H9 (cell line): ENCODE measurements at regions not wholly inside any gene's neighbourhood (a gene's known extent, or its start where the extent isn't known, plus 50 kb on each side); places are given as distances from the start of the nearest gene placed in this dataset.

Experiments
- DNase-seq: peaks from one replicate; pipeline ENCODE4 v3.0.0-alpha.2; 2017
- H2AFZ ChIP-seq: one replicate; pipeline ENCODE4 v1.6.1; 2013; ENCODE audit warnings: mild to moderate bottlenecking, low read length, control low read depth, moderate library complexity
- H2AK5ac ChIP-seq: 2 replicates; pipeline ENCODE4 v1.6.1; 2013; ENCODE audit warnings: low read length, control low read depth, mixed read lengths; ENCODE audit not compliant: insufficient read length
- H2BK120ac ChIP-seq: one replicate; pipeline ENCODE4 v1.6.1; 2013; ENCODE audit warnings: low read depth, mild to moderate bottlenecking, low read length, control low read depth, inconsistent platforms; ENCODE audit not compliant: poor library complexity, severe bottlenecking
- H2BK12ac ChIP-seq: 2 replicates; pipeline ENCODE4 v1.6.1; 2013; ENCODE audit warnings: low read length, control low read depth, mixed read lengths, low read depth; ENCODE audit not compliant: insufficient read length
- H2BK15ac ChIP-seq: 2 replicates; pipeline ENCODE4 v1.6.1; 2013; ENCODE audit warnings: low read depth, low read length, control low read depth
- H2BK20ac ChIP-seq: one replicate; pipeline ENCODE4 v1.6.1; 2013; ENCODE audit warnings: low read depth, mild to moderate bottlenecking, low read length, control low read depth, inconsistent platforms; ENCODE audit not compliant: poor library complexity, severe bottlenecking
- H2BK5ac ChIP-seq: 2 replicates; pipeline ENCODE4 v1.6.1; 2013; ENCODE audit warnings: low read length, control low read depth, mixed read lengths; ENCODE audit not compliant: insufficient read length
- H3K14ac ChIP-seq: 2 replicates; pipeline ENCODE4 v1.6.1; 2013; ENCODE audit warnings: low read length, control low read depth; ENCODE audit not compliant: insufficient read depth
- H3K18ac ChIP-seq: 2 replicates; pipeline ENCODE4 v1.6.1; 2013; ENCODE audit warnings: low read depth, mild to moderate bottlenecking, mixed read lengths, low read length, control low read depth; ENCODE audit not compliant: insufficient read length
- H3K23ac ChIP-seq: 2 replicates; pipeline ENCODE4 v1.6.1; 2013; ENCODE audit warnings: low read length, control low read depth, mixed read lengths, low read depth; ENCODE audit not compliant: insufficient read length
- H3K23me2 ChIP-seq: 2 replicates; pipeline ENCODE4 v1.6.1; 2013; ENCODE audit warnings: low read depth, mild to moderate bottlenecking, mixed read lengths, low read length, control low read depth; ENCODE audit not compliant: insufficient read length, poor library complexity, severe bottlenecking
- H3K27ac ChIP-seq: 2 replicates; pipeline ENCODE4 v1.5.1; 2013; ENCODE audit warnings: low read length, control low read depth, mixed read lengths, low read depth; ENCODE audit not compliant: insufficient read length
- H3K27me3 ChIP-seq: 2 replicates; pipeline ENCODE4 v1.6.1; 2013; ENCODE audit warnings: low read length, control low read depth, inconsistent platforms; ENCODE audit not compliant: insufficient read depth
- H3K4ac ChIP-seq: 2 replicates; pipeline ENCODE4 v1.6.1; 2013; ENCODE audit warnings: low read depth, mild to moderate bottlenecking, control low read depth, inconsistent platforms, low read length, moderate library complexity
- H3K4me1 ChIP-seq: 2 replicates; pipeline ENCODE4 v1.6.1; 2013; ENCODE audit warnings: low read length, control low read depth, inconsistent platforms; ENCODE audit not compliant: insufficient read depth
- H3K4me2 ChIP-seq: 2 replicates; pipeline ENCODE4 v1.6.1; 2013; ENCODE audit warnings: low read length, control low read depth, mixed read lengths; ENCODE audit not compliant: insufficient read length, insufficient read depth
- H3K56ac ChIP-seq: 2 replicates; pipeline ENCODE4 v1.6.1; 2013; ENCODE audit warnings: low read depth, mild to moderate bottlenecking, mixed read lengths, low read length, control low read depth; ENCODE audit not compliant: insufficient read length
- H3K79me1 ChIP-seq: 2 replicates; pipeline ENCODE4 v1.6.1; 2013; ENCODE audit warnings: low read depth, mild to moderate bottlenecking, moderate library complexity, low read length, control low read depth, inconsistent platforms; ENCODE audit not compliant: insufficient read depth, poor library complexity, severe bottlenecking
- H3K79me2 ChIP-seq: 2 replicates; pipeline ENCODE4 v1.6.1; 2013; ENCODE audit warnings: low read length, control low read depth, inconsistent platforms; ENCODE audit not compliant: insufficient read depth
- H3K9ac ChIP-seq: 2 replicates; pipeline ENCODE4 v1.6.1; 2013; ENCODE audit warnings: low read length, control low read depth, mixed read lengths; ENCODE audit not compliant: insufficient read length; ENCODE audit errors: extremely low read depth
- H3K9me3 ChIP-seq: one replicate; pipeline ENCODE4 v1.6.1; 2013; ENCODE audit warnings: low read depth, low read length, inconsistent platforms; ENCODE audit not compliant: control insufficient read depth
- H3T11ph ChIP-seq: one replicate; pipeline ENCODE4 v1.6.1; 2013; ENCODE audit warnings: mild to moderate bottlenecking, low read length, control low read depth, inconsistent platforms
- H4K20me1 ChIP-seq: one replicate; pipeline ENCODE4 v1.6.1; 2013; ENCODE audit not compliant: control insufficient read depth, insufficient read length, insufficient read depth
- H4K5ac ChIP-seq: 2 replicates; pipeline ENCODE4 v1.6.1; 2013; ENCODE audit warnings: low read depth, mild to moderate bottlenecking, mixed read lengths, low read length, control low read depth; ENCODE audit not compliant: insufficient read length
- H4K8ac ChIP-seq: replicated peaks from 2 replicates; pipeline ENCODE4 v1.6.1; 2013; ENCODE audit warnings: low read length, control low read depth, mixed read lengths, low read depth; ENCODE audit not compliant: insufficient read length
- H4K91ac ChIP-seq: 2 replicates; pipeline ENCODE4 v1.6.1; 2013; ENCODE audit warnings: low read depth, mild to moderate bottlenecking, moderate library complexity, mixed read lengths, low read length, control low read depth; ENCODE audit not compliant: insufficient read length
- H3K27ac Mint-ChIP-seq, 3 experiments: 2 replicates in 2 of 3; 3 replicates in 1 of 3; pipeline ENCODE4 v1.8.0; 2020 to 2021; ENCODE audit warnings: mixed read lengths in 3 of 3, mild to moderate bottlenecking in 1 of 3, moderate library complexity in 1 of 3
- H3K27me3 Mint-ChIP-seq: 2 replicates; pipeline ENCODE4 v1.8.0; 2021; ENCODE audit warnings: low read depth, mild to moderate bottlenecking, moderate library complexity, mixed read lengths
- H3K36me3 Mint-ChIP-seq, 3 experiments: 2 replicates in 2 of 3; 3 replicates in 1 of 3; pipeline ENCODE4 v1.8.0; 2020 to 2021; ENCODE audit warnings: low read depth in 3 of 3, mixed read lengths in 3 of 3; ENCODE audit not compliant: insufficient read depth in 1 of 3
- H3K4me1 Mint-ChIP-seq, 2 experiments: 2 replicates each; pipeline ENCODE4 v1.8.0; 2020; ENCODE audit warnings: mixed read lengths in 2 of 2
- H3K4me3 Mint-ChIP-seq, 2 experiments: 2 replicates in 1 of 2; 3 replicates in 1 of 2; pipeline ENCODE4 v1.8.0; 2020 to 2021; ENCODE audit warnings: mild to moderate bottlenecking in 2 of 2, mixed read lengths in 2 of 2, moderate library complexity in 1 of 2
- H3K9me3 Mint-ChIP-seq, 2 experiments: 2 replicates in 1 of 2; 3 replicates in 1 of 2; pipeline ENCODE4 v1.8.0; 2020; ENCODE audit warnings: mild to moderate bottlenecking in 2 of 2, mixed read lengths in 2 of 2, moderate library complexity in 1 of 2
- CTCF ChIP-seq: fragments of 200-600 bp; sonication (generic); conservative IDR thresholded peaks from 3 replicates; pipeline ENCODE4 v1.8.0; 2021; ENCODE audit warnings: antibody characterized with exemption, mild to moderate bottlenecking
- WGBS: extraction: QIAGEN DNeasy Blood & Tissue Kit; methylation state at CpG from one replicate; pipeline ENCODE4 v1.1.7; 2013; ENCODE audit warnings: missing lambda C conversion rate, low lambda C conversion rate, mixed read lengths; ENCODE audit not compliant: insufficient read length; ENCODE audit errors: extremely low coverage; 5-methylcytosine and 5-hydroxymethylcytosine counted together

DNA sequence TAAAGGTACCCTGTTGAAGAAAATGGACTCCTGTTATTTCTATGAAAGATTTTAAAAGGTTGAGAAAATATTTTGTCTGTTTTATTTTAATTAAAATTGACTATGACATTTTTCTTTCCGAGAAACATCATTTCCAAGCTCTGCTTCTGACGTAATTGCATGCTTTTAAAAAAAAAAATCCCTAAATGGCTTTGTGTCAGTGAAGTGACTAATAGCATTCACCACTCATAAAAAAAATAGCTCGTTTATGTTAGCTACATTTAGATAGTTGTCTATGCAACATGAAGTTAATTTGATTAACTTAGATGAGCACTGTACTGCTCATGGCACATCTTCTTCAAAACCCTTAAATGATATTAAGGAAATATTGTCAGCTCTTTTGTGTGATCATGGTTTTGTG lies 105.1 kb upstream of the KLHL13 start:
- H3K4me3 Mint-ChIP-seq: no peak overlapping the region
- Histone ChIP-seq H2BK20ac (no peak overlapping the region), H2AK5ac (no peak overlapping the region), H3K79me1 (no peaks in the 10 kb centered on the region), H4K20me1 (no peaks in the 10 kb centered on the region), H3K4me1 (no peaks in the 10 kb centered on the region; the same call in 1 of the 2 replicates), H3K27ac (no peak overlapping the region), H2AFZ (no peak overlapping the region), H2BK5ac (no peak overlapping the region), H3K23me2 (no peaks in the 10 kb centered on the region), H4K5ac (no peak overlapping the region), H2BK12ac (no peak overlapping the region), H4K8ac (no peak overlapping the region), H3K79me2 (no peaks in the 10 kb centered on the region), H3T11ph (no peak overlapping the region), H3K4ac (no peak overlapping the region), H2BK120ac (no peak overlapping the region), H4K91ac (no peak overlapping the region), H2BK15ac (no peak overlapping the region), H3K56ac (no peak overlapping the region), H3K9me3 (peaks cover 19% of the 10 kb centered on the region), H3K14ac (no peak overlapping the region), H3K4me2 (no peak overlapping the region), H3K18ac (no peak overlapping the region), H3K27me3 (no peaks in the 10 kb centered on the region), H3K23ac (no peak overlapping the region), H3K9ac (no peak overlapping the region)
- no peak for TF ChIP-seq CTCF
- H3K9me3 Mint-ChIP-seq: peaks cover 0 to 42% of the 10 kb centered on the region in 2 experiments; a peak in 2 of 5 replicates
- WGBS: no CpG with 5 or more reads among the region's 3 CpGs
- no peaks in the 10 kb centered on the region; a peak in 1 of 7 replicates for H3K36me3 Mint-ChIP-seq
- no peak for DNase-seq
- no peak overlapping the region for H3K27ac Mint-ChIP-seq
- H3K27me3 Mint-ChIP-seq: no peaks in the 10 kb centered on the region
- H3K4me1 Mint-ChIP-seq: no peaks in the 10 kb centered on the region
